ENCODE measurements at regions not wholly inside any gene's neighbourhood (a gene's known extent, or its start where the extent isn't known, plus 50 kb on each side); places are given as distances from the start of the nearest gene placed in this dataset.
"Not testable (repeated sequence)": the region's sequence is repeated elsewhere in the genome, so short reads cannot be mapped to it uniquely, and the experiment has no call there.

DNA sequence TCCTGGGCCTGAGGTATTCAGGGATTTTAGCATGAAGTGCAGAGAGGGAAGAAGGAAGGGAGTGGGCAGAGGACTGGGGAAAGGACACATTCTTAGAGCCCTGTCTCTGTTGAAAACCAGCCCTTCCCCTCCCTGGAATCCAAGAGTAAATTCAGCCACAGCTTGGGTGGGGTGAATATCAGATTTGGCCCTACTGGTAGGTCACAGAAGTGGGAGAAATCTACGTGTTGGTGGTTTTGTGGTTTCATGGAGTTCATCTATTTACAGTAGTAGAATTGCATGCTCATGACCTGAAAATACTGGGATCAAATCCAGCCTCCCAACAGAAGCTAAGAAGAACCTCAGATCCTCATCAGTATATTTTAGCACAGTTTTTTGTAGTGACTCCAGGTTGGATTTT lies 404.4 kb downstream of the BMP2 start:
- no peak for DNase-seq (ENCODE audit: low spot score)

DNA sequence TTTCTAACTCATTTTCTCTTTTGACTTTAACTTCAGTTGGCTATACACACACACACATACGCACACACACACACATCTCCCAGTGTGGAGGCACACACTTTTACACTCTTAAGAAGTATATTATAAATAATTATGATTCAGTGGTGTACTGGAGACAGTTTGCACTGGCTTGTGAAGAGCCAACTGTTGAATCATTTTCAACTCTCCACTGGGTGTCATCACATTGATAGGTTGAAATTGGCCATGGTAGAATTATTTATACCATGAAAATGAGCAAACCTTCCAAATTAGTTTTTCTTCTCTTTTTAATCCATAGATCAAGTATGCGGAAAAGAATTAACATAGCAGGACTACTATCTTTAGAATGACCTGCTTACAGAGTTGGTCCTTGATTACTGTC lies 407.1 kb downstream of the BMP2 start:
- no peak for DNase-seq (ENCODE audit: low spot score)

DNA sequence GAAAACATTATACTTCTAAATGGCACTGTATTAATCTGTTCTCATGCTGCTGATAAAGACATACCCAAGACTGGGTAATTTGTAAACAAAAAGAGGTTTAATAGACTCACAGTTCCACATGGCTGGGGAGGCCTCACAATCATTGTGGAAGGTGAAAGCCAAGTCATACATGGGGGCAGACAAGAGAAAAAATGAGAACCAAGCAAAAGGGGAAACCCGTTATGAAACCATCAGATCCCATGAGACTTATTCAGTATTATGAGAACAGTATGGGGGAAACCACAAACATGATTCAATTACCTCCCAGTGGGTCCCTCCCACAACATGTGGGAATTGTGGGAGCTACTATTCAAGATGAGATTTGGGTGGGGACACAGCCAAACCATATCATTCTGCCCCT lies 408.3 kb downstream of the BMP2 start:
- not testable (repeated sequence) for DNase-seq (ENCODE audit: low spot score)

DNA sequence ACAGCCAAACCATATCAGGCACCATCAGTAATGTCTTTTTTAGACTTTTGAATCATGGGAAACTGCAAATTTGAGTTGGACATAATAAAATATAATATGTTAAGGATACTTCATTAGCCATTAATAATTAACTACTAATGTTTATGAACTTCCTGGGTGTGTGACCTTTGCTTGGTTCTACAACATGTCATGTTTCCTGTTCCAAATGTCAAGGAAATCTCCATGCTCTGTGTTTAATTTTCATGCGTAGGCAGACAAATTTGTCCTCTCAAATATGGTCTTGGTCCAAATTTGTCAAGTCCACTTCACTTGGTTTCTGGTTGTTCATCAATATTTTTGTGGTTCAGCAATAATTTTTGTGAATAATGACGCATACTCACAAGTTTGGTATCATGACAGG lies 410.5 kb downstream of the BMP2 start:
- no peak for DNase-seq (ENCODE audit: low spot score)

DNA sequence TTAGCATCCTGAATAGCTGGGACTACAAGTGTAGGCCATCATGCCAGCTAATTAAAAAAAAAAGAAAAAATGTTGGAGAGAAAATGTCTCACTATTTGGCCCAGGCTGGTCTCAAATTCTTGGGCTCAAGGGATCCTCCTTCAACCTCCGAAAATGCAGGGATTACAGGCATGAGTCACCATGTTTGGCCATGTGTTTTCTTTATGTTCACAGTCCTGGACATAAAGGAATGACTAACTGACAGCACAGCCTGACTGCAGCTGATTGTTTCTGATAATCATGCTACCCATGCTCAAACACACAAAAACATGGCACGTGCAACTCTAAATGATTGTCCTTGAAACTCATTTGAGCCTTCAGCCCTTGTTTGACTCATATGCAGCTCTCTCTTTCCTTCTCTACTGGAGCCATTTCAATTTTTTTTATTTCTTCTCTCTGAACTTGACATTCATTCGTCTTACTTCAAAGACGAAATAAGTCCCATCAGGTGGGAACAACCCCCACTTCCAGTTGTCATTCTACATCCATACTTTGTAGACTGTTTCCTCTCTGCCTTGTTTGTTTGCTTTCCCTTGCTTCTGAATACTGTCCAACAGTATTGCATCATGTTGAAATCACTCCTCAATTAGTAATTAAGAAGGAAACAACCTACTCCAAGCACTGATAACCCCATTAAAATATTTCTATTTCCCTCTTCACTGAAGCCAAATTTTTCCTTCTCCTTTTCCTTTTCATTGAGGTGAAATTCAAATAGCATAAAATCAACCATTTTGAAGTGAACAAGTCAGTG lies 413.0 kb downstream of the BMP2 start:
- DNase-seq (ENCODE audit: low spot score): no peak

DNA sequence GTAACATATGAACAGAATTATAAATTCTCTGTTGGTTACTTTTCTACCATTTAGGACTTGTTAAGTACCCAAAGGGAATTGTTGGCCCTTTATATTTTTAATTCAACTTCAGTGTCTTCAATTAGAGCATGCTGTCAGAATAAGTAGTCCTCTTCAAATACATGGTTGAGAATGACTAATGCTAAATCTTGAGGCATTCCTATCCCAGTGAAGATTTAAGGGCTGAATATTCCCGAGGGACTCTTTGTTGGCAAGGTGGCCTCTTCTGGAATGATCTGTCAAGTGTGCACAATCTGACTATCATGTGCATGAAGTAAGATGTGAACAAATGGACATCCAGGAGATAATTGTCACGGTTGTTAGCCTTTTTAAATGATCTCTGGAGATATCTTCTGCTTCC lies 421.7 kb downstream of the BMP2 start:
- no peak for DNase-seq (ENCODE audit: low spot score)

DNA sequence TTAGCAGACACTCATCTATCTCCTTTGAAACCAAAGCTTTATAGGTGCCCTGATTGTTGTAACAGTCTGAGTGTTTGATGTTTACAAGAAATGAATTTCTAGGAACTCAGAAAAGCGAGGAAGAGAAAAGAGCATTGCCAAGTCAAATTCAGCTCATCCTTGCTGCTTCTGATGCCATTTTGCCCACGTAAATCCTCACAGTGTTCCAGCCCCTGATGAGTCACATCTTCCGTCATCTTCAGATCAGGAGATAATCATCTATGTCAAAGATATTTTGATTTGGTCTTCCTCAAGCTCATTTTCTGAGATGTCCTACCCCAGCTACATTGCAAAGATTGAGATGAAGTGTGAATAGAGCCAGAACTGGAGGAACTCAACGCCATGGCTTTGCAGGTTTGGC lies 426.2 kb downstream of the BMP2 start:
- DNase-seq (ENCODE audit: low spot score): no peak

DNA sequence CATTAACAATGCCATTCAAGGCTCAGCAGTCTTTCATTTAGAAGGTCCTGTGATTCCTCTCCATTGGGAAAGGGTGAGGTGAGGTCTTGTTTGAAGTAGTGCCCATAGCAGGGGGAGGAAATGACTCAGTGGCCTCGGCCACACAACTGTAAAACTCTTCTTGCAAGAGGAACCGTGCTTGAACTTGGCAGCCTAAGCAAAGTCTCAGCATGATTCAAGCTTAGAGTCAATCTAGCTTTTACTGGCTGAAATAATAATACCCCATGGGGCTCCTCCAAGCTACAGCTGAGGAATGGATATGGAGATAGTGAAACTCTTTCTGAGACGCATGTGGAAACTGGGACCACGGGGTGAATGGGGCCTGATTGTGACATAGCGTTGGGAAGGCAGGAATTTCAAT lies 428.2 kb downstream of the BMP2 start:
- DNase-seq (ENCODE audit: low spot score): no peak

DNA sequence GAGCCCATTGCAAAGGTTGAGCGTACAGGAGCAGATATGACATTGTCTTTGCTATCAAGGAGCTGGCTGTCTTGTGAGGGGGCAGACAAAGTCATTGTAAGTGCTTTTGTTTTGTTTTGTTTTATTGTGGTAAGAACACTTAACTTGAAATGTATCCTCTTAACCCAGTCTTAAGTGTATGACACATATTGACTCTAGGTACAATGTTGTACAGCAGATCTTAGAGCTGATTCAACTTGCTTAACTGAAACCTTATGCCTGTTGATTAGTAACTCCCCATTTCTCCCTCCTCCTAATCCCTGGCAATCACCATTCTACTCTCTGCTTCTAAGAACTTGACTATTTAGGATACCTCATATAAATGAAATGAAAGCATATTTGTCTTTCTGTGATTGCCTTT lies 429.0 kb downstream of the BMP2 start:
- no peak for DNase-seq (ENCODE audit: low spot score)

DNA sequence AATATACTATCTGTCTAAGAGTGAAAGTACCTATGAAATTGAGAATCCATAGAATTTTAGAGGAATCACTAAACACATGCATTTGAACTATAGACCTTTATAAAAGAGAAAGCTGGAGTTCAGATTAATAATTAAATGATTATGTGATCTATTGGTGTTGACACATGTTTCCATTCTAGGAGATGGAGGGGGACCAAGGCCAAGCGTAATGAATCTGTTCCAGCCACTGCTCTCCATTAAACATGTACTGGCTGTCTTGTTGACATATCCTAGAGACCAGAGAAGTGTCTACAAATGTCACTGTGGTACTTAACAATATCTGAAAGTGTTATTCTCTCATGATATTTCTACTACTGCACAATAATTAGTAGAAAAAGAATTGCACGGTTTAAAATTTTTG lies 432.4 kb downstream of the BMP2 start:
- no peak for DNase-seq (ENCODE audit: low spot score)

DNA sequence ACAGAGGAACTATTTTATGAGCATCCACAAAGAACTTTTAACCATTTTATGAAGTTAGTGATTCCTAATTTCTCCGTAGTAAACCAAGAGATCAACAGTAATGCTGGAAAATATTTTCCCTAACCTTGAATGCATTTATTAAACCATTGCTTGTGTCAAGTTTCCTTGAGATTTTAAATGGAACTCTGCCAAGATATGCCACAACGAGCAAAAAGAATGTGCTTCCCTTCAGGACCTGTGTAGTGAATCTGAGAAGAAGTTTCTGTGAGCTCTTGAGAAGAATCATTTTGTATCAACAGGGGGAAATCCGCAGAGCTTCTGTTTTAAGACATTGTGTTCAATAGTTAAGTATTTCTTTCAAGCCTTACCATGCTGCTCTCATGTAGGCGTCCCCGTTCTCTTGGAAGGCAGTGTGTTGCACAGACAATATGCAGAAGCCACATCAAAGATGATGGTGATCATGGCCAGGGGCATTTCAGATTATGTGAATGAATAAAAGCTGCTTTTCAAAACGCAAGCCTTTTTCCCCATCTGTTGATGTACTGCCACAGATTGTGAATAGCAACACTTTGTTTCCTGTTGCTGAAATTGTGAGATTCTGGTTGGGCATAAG lies 439.8 kb downstream of the BMP2 start:
- no peak for DNase-seq (ENCODE audit: low spot score)

DNA sequence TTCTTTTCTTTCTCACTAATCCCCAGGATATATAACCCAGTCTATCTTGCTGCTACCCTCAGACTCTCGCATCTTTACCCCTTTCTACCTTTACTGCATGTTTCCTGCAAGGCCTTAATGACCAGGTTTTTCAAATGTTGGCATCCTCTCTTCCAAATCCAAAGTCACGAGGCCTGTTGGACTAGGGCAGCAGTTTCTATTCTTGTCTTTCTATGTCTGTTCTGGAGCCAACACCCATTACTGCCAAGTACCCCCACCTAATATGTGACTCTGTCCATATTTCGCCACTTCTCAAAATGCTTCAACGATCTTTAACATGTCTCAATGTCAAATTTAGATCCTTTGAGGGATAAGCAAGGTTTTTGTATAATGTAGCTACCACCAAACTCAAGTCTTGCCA lies 443.4 kb downstream of the BMP2 start:
- no peak for DNase-seq (ENCODE audit: low spot score)

DNA sequence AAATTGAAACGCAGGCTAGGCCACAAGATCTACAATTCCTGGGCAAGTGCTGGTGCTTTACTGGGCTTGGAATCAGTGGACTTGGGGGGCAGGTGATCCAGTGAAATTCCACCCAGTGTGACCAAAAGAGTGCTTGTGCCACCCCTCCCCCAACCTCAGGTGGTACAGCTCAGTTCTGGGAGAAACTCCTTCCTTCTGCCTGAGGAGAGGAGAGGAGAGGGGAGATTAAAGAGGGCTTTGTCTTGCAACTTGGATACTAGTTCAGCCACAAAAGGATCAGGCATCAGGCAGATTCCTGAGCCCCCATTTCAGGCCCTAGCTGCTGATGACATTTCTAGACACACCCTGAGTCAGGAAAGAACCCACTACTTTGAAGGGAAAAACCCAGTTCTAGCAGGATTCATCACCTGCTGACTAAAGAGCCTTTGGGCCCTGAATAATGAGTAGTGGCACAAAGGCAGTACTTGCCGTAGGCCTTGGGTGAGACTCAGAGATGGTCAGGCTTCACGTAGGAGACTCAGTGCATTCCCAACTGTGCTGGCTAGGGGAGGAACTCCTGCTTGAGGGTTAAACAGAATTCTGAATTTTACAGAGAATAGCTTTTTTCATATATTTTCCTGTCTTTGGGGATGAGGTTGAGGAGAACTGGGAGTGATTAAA lies 446.7 kb downstream of the BMP2 start:
- no peak for DNase-seq (ENCODE audit: low spot score)

DNA sequence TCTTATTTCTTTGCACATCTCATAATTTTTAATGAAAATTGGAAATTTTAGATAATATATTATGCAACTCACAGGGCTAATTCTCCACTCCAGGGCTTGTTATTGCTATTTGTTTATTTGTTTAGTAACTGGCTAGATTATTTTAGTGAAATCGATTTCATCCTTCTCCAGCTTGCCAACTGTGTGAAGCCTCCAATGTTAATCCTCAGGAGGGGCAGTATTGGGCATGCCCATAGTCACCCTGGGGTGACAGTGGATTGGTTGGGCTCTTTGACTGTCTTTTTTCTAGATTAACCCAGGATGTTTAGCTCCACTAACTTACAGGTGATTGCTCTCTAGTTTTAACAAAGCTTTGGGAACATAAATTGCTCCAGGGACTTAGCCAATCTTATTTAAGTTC lies 450.1 kb downstream of the BMP2 start:
- DNase-seq (ENCODE audit: low spot score): no peak

DNA sequence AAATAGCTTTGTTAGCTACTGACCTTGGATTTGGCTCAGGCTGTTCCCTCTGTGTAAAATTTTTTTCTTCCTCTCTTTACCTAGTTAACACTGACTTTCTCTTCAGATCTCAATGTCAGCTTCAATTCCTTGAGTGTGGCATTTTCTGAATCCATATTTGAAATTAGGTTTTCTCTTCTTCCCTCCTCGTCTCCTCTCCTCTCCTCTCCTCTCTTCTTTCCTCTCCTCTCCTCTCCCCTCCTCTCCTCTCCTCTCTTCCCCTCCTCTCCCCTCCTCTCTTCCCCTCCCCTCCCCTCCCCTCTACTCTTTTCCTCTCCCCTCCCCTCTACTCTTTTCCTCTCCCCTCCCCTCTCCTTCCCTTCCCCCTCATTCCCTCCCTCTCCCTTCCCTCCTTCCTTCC lies 453.3 kb downstream of the BMP2 start:
- no peak for DNase-seq (ENCODE audit: low spot score)

DNA sequence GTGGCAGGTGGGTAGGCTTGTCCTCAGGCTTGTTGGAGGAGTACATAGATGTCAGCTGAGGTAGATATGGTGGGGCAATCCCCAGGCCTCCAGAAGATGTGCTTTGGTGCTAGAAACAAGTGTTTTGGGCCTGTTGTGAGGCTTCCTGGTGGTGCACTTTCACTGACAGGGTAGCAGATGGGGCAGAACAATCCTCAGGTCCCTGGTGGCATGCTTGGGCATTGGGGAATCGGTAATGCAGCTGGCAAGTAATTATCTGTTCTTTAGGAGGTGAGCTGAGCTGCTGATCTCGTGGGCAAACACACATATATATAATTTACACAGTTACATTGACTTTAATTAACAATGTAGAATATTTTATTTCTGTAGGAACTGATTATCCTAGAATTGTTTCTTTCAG lies 458.7 kb downstream of the BMP2 start:
- no peak for DNase-seq (ENCODE audit: low spot score)

DNA sequence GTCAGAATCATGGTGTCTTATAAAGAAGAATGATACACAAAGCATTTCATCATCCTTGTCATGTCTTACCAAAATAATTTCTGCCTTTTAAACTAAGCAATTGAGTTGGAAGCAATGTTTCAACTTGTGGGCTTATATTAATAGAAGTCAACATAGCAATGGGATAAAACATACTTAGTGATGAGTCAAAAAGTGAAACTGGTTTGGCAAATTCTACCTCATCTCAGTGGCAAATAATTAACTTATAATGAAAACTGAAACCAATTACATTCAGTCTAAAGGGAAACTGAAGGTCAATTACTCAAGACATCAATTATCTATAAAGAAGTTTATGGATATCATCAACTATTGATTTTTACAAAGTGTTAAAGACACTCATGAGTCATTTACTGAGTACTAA lies 463.8 kb downstream of the BMP2 start:
- DNase-seq (ENCODE audit: low spot score): no peak

DNA sequence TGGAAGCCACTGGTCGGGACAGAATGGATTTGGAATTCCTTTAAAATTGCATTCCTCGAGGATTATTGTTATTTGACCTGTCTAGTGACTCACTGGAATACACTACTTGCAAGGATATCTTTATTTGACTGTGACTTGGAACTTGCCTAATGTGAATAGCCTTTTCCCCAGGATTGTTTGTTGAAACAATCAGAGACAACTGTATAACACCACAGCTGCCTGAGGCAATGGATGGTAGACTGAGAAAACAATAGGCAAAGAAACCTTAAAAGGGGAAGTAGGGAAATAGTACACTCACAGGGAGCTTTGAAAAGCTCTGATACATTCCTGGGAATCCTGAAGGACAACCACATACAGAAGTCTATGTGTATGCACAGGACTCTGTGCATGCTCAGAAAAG lies 465.3 kb downstream of the BMP2 start:
- no peak for DNase-seq (ENCODE audit: low spot score)

DNA sequence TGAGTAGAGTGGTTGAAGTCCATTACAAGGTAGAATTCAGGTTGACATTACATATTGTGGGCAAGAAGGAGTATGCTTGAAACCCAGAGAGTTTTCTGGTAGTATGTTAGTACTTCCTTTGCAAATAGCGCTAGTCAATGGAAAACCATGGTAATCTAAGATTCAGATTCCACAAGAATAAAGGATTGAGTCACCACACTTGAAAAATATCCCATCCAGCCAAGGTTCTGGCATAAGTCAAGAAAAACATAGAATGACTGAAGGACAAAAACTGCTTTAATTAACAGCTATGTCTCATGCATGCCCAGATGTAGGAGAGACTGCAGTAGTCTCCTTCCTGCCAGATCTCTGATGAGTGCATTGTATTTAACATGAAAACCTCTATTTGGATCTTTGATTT lies 469.8 kb downstream of the BMP2 start:
- no peak for DNase-seq (ENCODE audit: low spot score)

DNA sequence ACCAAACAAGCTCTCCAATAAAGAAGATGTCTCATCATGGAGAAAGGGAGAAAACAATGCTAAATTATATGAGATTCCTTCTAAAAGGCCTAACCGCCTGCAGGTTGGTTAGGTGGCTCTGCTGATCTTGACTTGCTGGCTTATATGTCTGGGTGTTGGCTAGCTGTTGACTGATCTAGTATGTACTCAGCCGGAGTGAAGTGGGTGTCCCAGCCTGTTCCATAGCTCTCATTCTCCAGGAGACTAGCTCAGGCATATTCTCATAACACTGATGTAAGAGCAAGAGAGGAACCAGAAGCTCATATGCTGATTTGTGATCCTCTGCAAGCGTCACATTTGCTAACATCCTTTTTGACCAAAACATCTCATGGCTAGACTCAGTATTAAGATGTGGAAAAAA lies 473.0 kb downstream of the BMP2 start:
- no peak for DNase-seq (ENCODE audit: low spot score)

DNA sequence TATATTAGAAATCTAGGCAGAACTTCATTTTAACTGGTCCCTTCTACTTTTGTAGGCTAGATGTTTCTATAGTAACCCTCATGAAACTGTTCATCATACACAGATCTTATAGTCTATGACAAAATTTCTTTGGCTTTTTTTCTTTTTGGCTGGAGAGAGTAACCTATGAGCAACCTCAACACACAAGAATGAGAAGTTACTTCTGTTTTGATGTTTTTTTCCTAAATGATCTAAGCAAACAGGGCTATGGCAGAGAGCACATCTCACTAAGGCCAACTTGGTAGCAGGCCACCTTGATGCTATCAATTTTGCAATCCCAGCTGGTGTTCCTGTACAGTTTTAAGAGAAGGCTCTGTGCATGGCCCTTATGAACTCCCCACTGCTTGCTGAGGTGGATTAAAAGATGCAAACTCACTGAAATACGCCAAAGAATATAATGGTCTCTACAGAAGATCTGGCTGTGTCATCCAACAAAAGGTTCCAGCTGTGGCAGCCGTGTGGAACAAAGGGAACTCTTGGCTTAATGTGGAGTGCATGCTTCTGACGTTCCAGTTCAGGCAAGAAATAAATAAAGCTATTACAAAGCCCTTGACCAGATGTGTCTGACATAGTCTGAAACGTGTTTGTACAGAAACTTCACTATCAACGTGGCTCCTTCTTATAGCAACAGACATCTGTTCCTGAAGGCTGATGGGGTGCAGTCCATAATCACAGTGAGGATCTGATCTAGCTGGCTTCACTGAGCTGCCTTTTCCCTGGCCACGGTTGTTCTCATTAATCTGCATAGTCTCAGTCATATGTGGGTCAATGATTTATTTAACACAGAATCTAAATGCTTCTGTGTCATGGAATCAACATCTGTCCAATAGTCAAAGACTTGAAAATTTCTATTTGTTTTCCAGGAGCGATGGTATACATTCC lies 481.1 kb downstream of the BMP2 start:
- DNase-seq (ENCODE audit: low spot score): no peak

DNA sequence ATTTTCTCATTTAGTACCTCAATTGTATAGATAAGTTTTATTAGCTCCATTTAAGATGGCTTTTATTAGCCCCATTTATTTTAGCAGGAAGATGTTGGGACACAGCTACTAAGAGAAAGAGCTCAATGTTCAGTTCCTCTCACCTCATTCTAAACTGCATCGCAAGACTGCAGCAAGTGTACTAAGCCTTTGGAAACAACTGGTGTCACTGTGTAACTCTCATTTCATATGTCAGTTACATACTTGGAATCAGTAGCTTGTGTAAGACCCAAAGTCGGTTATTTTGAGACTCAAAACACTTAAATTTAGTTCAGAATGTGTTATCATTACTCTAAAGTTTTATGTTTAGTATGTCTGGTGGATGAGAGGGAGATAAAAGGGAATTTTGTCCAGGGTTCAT lies 482.9 kb downstream of the BMP2 start:
- no peak for DNase-seq (ENCODE audit: low spot score)

DNA sequence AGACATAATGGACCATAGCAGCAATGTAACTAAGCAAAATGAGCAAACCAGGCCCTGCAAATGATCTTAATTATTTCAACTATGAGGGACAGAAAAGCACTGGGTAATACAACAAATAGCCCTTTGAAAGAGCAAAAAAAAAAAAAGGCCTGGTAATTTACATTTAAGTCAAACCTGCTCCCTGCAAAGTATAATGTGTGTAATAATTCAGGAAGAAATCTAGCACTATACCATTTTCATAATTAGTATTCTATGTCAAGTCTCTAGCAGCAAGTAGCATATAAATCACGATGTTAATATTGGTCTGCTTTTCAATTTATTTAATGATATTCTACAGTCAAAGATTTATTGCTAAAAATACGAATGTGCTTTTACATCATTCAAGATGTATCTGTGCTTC lies 489.6 kb downstream of the BMP2 start:
- no peak for DNase-seq (ENCODE audit: low spot score)
